ENCODE measurements at regions not wholly inside any gene's neighbourhood (a gene's known extent, or its start where the extent isn't known, plus 50 kb on each side); places are given as distances from the start of the nearest gene placed in this dataset.

- Histone ChIP-seq H3K9me3 (ENCODE audit: control insufficient read depth, insufficient read depth, low read length) (no peaks in the 10 kb centered on the region), H3K4me3 (ENCODE audit: low read depth, low read length) (no peak overlapping the region), H3K27me3 (ENCODE audit: control insufficient read depth, insufficient read depth, low read length) (no peaks in the 10 kb centered on the region), H3K4me1 (ENCODE audit: control insufficient read depth, insufficient read depth, low read length) (peaks cover 2% of the 10 kb centered on the region), H3K27ac (ENCODE audit: low read depth, low read length) (no peak overlapping the region), H3K9ac (ENCODE audit: low read depth, low read length) (no peak overlapping the region), H3K36me3 (ENCODE audit: control insufficient read depth, insufficient read depth, low read length) (no peaks in the 10 kb centered on the region)
These were observed 136.8 kb upstream of the RUNX3 start for GRCh38 chr1:25066731-25067517.

GRCh38 chr1:25066256-25066655, 136.2 kb upstream of the RUNX3 start:
- no peaks in the 10 kb centered on the region for H3K9me3 ChIP-seq (ENCODE audit: control insufficient read depth, insufficient read depth, low read length)
- peaks cover 2% of the 10 kb centered on the region for H3K4me1 ChIP-seq (ENCODE audit: control insufficient read depth, insufficient read depth, low read length)
- H3K27me3 ChIP-seq (ENCODE audit: control insufficient read depth, insufficient read depth, low read length), result no peaks in the 10 kb centered on the region
- no peak overlapping the region for H3K9ac ChIP-seq (ENCODE audit: low read depth, low read length)
- H3K27ac ChIP-seq (ENCODE audit: low read depth, low read length), result no peak overlapping the region
- H3K36me3 ChIP-seq (ENCODE audit: control insufficient read depth, insufficient read depth, low read length), result no peaks in the 10 kb centered on the region
- no peak overlapping the region for H3K4me3 ChIP-seq (ENCODE audit: low read depth, low read length)

- H3K9ac ChIP-seq (ENCODE audit: low read depth, low read length), result no peak overlapping the region
- peaks cover 2% of the 10 kb centered on the region for H3K4me1 ChIP-seq (ENCODE audit: control insufficient read depth, insufficient read depth, low read length)
- no peak overlapping the region for H3K27ac ChIP-seq (ENCODE audit: low read depth, low read length)
- H3K4me3 ChIP-seq (ENCODE audit: low read depth, low read length), result no peak overlapping the region
- H3K27me3 ChIP-seq (ENCODE audit: control insufficient read depth, insufficient read depth, low read length), result no peaks in the 10 kb centered on the region
- no peaks in the 10 kb centered on the region for H3K36me3 ChIP-seq (ENCODE audit: control insufficient read depth, insufficient read depth, low read length)
- H3K9me3 ChIP-seq (ENCODE audit: control insufficient read depth, insufficient read depth, low read length), result no peaks in the 10 kb centered on the region
These were observed 135.7 kb upstream of the RUNX3 start for GRCh38 chr1:25065795-25066238.

- Histone ChIP-seq H3K9ac (ENCODE audit: low read depth, low read length) (no peak overlapping the region), H3K27ac (ENCODE audit: low read depth, low read length) (no peak overlapping the region), H3K4me3 (ENCODE audit: low read depth, low read length) (no peak overlapping the region), H3K36me3 (ENCODE audit: control insufficient read depth, insufficient read depth, low read length) (no peaks in the 10 kb centered on the region), H3K9me3 (ENCODE audit: control insufficient read depth, insufficient read depth, low read length) (no peaks in the 10 kb centered on the region), H3K4me1 (ENCODE audit: control insufficient read depth, insufficient read depth, low read length) (peaks cover 2% of the 10 kb centered on the region), H3K27me3 (ENCODE audit: control insufficient read depth, insufficient read depth, low read length) (no peaks in the 10 kb centered on the region)
These were observed 135.2 kb upstream of the RUNX3 start for GRCh38 chr1:25065321-25065721.

- no peaks in the 10 kb centered on the region for H3K9me3 ChIP-seq (ENCODE audit: control insufficient read depth, insufficient read depth, low read length)
- no peaks in the 10 kb centered on the region for H3K36me3 ChIP-seq (ENCODE audit: control insufficient read depth, insufficient read depth, low read length)
- H3K27me3 ChIP-seq (ENCODE audit: control insufficient read depth, insufficient read depth, low read length), result no peaks in the 10 kb centered on the region
- H3K27ac ChIP-seq (ENCODE audit: low read depth, low read length), result no peak overlapping the region
- no peak overlapping the region for H3K9ac ChIP-seq (ENCODE audit: low read depth, low read length)
- H3K4me1 ChIP-seq (ENCODE audit: control insufficient read depth, insufficient read depth, low read length), result peaks cover 2% of the 10 kb centered on the region
- no peak overlapping the region for H3K4me3 ChIP-seq (ENCODE audit: low read depth, low read length)
These were observed 134.6 kb upstream of the RUNX3 start for GRCh38 chr1:25064465-25065240.

- Histone ChIP-seq H3K27ac (ENCODE audit: low read depth, low read length) (no peak overlapping the region), H3K27me3 (ENCODE audit: control insufficient read depth, insufficient read depth, low read length) (no peaks in the 10 kb centered on the region), H3K36me3 (ENCODE audit: control insufficient read depth, insufficient read depth, low read length) (no peaks in the 10 kb centered on the region), H3K9ac (ENCODE audit: low read depth, low read length) (no peak overlapping the region), H3K4me1 (ENCODE audit: control insufficient read depth, insufficient read depth, low read length) (peaks cover 2% of the 10 kb centered on the region), H3K4me3 (ENCODE audit: low read depth, low read length) (no peak overlapping the region), H3K9me3 (ENCODE audit: control insufficient read depth, insufficient read depth, low read length) (no peaks in the 10 kb centered on the region)
These were observed 133.7 kb upstream of the RUNX3 start for GRCh38 chr1:25063591-25064416.

GRCh38 chr1:25062621-25063255, 132.7 kb upstream of the RUNX3 start:
- Histone ChIP-seq H3K9me3 (ENCODE audit: control insufficient read depth, insufficient read depth, low read length) (no peaks in the 10 kb centered on the region), H3K36me3 (ENCODE audit: control insufficient read depth, insufficient read depth, low read length) (no peaks in the 10 kb centered on the region)

GRCh38 chr1:25061261-25061995, 131.4 kb upstream of the RUNX3 start:
- no peak overlapping the region for H3K4me3 ChIP-seq (ENCODE audit: low read depth, low read length)
- peaks cover under 1% of the 10 kb centered on the region; the same call in 1 of the 2 replicates for H3K4me1 ChIP-seq (ENCODE audit: control insufficient read depth, insufficient read depth, low read length)
- H3K36me3 ChIP-seq (ENCODE audit: control insufficient read depth, insufficient read depth, low read length), result no peaks in the 10 kb centered on the region
- no peaks in the 10 kb centered on the region for H3K9me3 ChIP-seq (ENCODE audit: control insufficient read depth, insufficient read depth, low read length)
- H3K27ac ChIP-seq (ENCODE audit: low read depth, low read length), result no peak overlapping the region
- H3K9ac ChIP-seq (ENCODE audit: low read depth, low read length), result no peak overlapping the region
- no peaks in the 10 kb centered on the region for H3K27me3 ChIP-seq (ENCODE audit: control insufficient read depth, insufficient read depth, low read length)

More at GRCh38 chr1:25062621-25063255, 132.7 kb upstream of the RUNX3 start:
- no peak overlapping the region for H3K9ac ChIP-seq (ENCODE audit: low read depth, low read length)
- no peak overlapping the region for H3K27ac ChIP-seq (ENCODE audit: low read depth, low read length)
- no peaks in the 10 kb centered on the region for H3K27me3 ChIP-seq (ENCODE audit: control insufficient read depth, insufficient read depth, low read length)
- peaks cover 2% of the 10 kb centered on the region for H3K4me1 ChIP-seq (ENCODE audit: control insufficient read depth, insufficient read depth, low read length)
- H3K4me3 ChIP-seq (ENCODE audit: low read depth, low read length), result no peak overlapping the region

- 0 out of 2 replicates have a peak, but pooled peaks cover 4% of the 10 kb centered on the region for H3K27me3 ChIP-seq (ENCODE audit: control insufficient read depth, insufficient read depth, low read length)
- no peaks in the 10 kb centered on the region for H3K36me3 ChIP-seq (ENCODE audit: control insufficient read depth, insufficient read depth, low read length)
- H3K9me3 ChIP-seq (ENCODE audit: control insufficient read depth, insufficient read depth, low read length), result no peaks in the 10 kb centered on the region
- H3K4me3 ChIP-seq (ENCODE audit: low read depth, low read length), result no peak overlapping the region
- no peak overlapping the region for H3K27ac ChIP-seq (ENCODE audit: low read depth, low read length)
- peaks cover 8% of the 10 kb centered on the region; the same call in 1 of the 2 replicates for H3K4me1 ChIP-seq (ENCODE audit: control insufficient read depth, insufficient read depth, low read length)
- H3K9ac ChIP-seq (ENCODE audit: low read depth, low read length), result no peak overlapping the region
These were observed 127.1 kb upstream of the RUNX3 start for GRCh38 chr1:25057188-25057587.

GRCh38 chr1:25056536-25056935, 126.5 kb upstream of the RUNX3 start:
- Histone ChIP-seq H3K27ac (ENCODE audit: low read depth, low read length) (no peak overlapping the region), H3K4me3 (ENCODE audit: low read depth, low read length) (no peak overlapping the region), H3K9me3 (ENCODE audit: control insufficient read depth, insufficient read depth, low read length) (no peaks in the 10 kb centered on the region), H3K27me3 (ENCODE audit: control insufficient read depth, insufficient read depth, low read length) (0 out of 2 replicates have a peak, but pooled peaks cover 4% of the 10 kb centered on the region), H3K4me1 (ENCODE audit: control insufficient read depth, insufficient read depth, low read length) (peaks cover 8% of the 10 kb centered on the region; the same call in 1 of the 2 replicates), H3K36me3 (ENCODE audit: control insufficient read depth, insufficient read depth, low read length) (no peaks in the 10 kb centered on the region), H3K9ac (ENCODE audit: low read depth, low read length) (no peak overlapping the region)
